ENCODE measurements at regions not wholly inside any gene's neighbourhood (a gene's known extent, or its start where the extent isn't known, plus 50 kb on each side); places are given as distances from the start of the nearest gene placed in this dataset.

- no peak for TF ChIP-seq CTCF (IDR thresholded peaks at IDR 0.05)
- TF ChIP-seq REST (IDR thresholded peaks at IDR 0.05; ENCODE audit: insufficient read depth in 1 of 2, low read depth in 2 of 2, low read length in 1 of 2) = no peak
- TF ChIP-seq POLR2AphosphoS5 (IDR thresholded peaks at IDR 0.05; ENCODE audit: low read depth, low read length) = no peak
Observed at GRCh38 chr10:28365840-28366239, 63.0 kb upstream of the MPP7 start.

Data from Panc1 (cell line).